ENCODE measurements at regions not wholly inside any gene's neighbourhood (a gene's known extent, or its start where the extent isn't known, plus 50 kb on each side); places are given as distances from the start of the nearest gene placed in this dataset.

DNA sequence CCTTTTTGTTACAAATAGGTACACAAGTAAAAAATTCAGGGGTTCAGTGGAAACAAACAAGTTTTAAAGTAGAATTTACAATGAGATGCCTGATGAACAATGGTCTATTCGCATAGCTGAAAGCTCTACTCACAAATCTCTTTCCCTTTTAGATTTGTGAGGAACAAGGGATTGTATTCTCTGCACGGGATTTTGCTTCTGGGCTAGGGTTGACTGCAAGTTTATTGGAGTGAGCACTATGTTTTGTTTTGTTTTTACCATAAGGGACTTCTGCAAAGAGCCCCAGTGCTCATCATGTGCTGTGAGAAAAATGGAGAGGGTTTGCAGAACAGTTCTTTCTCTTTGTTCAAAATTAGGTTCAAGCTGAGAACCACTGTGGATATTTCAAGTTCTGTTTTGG lies 160.5 kb downstream of the DLEU7 start:
- H3K79me2 ChIP-seq (ENCODE audit: control insufficient read depth, insufficient read depth, low read length) = no peaks in the 10 kb centered on the region
- H4K20me1 ChIP-seq (ENCODE audit: control insufficient read depth, insufficient read depth, low read length, poor library complexity, severe bottlenecking) = no peaks in the 10 kb centered on the region
- intact Hi-C loops (cut with micrococcal nuclease) = no loop called here
- no peaks in the 10 kb centered on the region for H3K27me3 ChIP-seq (replicated peaks in 1 of 4; ENCODE audit: control extremely low read depth in 1 of 4, control insufficient read depth in 3 of 4, insufficient read depth in 4 of 4, low read length in 3 of 4)
- no peaks in the 10 kb centered on the region for H3K36me3 ChIP-seq (replicated peaks in 1 of 2; ENCODE audit: control extremely low read depth in 1 of 2, control insufficient read depth in 1 of 2, extremely low read depth in 1 of 2, insufficient read depth in 2 of 2, low read length in 1 of 2)
- no peak overlapping the region for H3K4me3 ChIP-seq (ENCODE audit: control extremely low read depth in 1 of 5, extremely low read depth in 1 of 5, insufficient read depth in 1 of 5, low read depth in 2 of 5, low read length in 4 of 5)
- no peak overlapping the region for H3K9ac ChIP-seq (ENCODE audit: low read length)
- TF ChIP-seq CTCF (IDR thresholded peaks at IDR 0.05) (no peak), EZH2 (IDR thresholded peaks at IDR 0.05; ENCODE audit: borderline replicate concordance, insufficient read depth, low read depth, low read length, poor library complexity, severe bottlenecking) (no peak)
- POLR2A ChIA-PET = no interaction called here
- H2AFZ ChIP-seq (ENCODE audit: insufficient read depth, low read depth, low read length, poor library complexity, severe bottlenecking) = no peak overlapping the region
- Mint-ChIP-seq H3K27me3 (no peaks in the 10 kb centered on the region), H3K4me3 (no peak overlapping the region), H3K4me1 (peaks cover 23% of the 10 kb centered on the region), H3K27ac (no peak overlapping the region), H3K9me3 (ENCODE audit: insufficient read depth) (peaks cover 2% of the 10 kb centered on the region)
- peaks cover 20 to 22% of the 10 kb centered on the region in 2 donors for H3K4me1 ChIP-seq (ENCODE audit: control insufficient read depth in 2 of 2, insufficient read depth in 2 of 2, low read length in 2 of 2)
- no peak for ATAC-seq (ENCODE audit: low read depth)
- H3K27ac ChIP-seq (ENCODE audit: low read length in 2 of 2) = no peak overlapping the region
- no peaks in the 10 kb centered on the region for H3K9me3 ChIP-seq (ENCODE audit: control extremely low read depth in 1 of 3, control insufficient read depth in 2 of 3, insufficient read depth in 1 of 3, low read length in 2 of 3)
- CTCF ChIA-PET = interaction anchor here (1.2 kb wide), 1 partner anchor 229 kb away, joined by 4 read pairs; no protein-coding TSS in a partner anchor
- H3K4me2 ChIP-seq (replicated peaks; ENCODE audit: low read depth, low read length, poor library complexity, severe bottlenecking) = no peak overlapping the region
- no peak for DNase-seq
- WGBS (ENCODE audit: insufficient coverage) = no CpG with 5 or more reads among the region's 2 CpGs

- no peaks in the 10 kb centered on the region for H3K36me3 ChIP-seq (replicated peaks in 1 of 2; ENCODE audit: control extremely low read depth in 1 of 2, control insufficient read depth in 1 of 2, extremely low read depth in 1 of 2, insufficient read depth in 2 of 2, low read length in 1 of 2)
- peaks cover 2% of the 10 kb centered on the region for H3K9me3 Mint-ChIP-seq (ENCODE audit: insufficient read depth)
- H3K27me3 Mint-ChIP-seq = no peaks in the 10 kb centered on the region
- H4K20me1 ChIP-seq (ENCODE audit: control insufficient read depth, insufficient read depth, low read length, poor library complexity, severe bottlenecking) = no peaks in the 10 kb centered on the region
- intact Hi-C loops (cut with micrococcal nuclease) = no loop called here
- no CpG with 5 or more reads among the region's 3 CpGs for WGBS (ENCODE audit: insufficient coverage)
- peak overlapping the region; percentile 43 for H2AFZ ChIP-seq (ENCODE audit: insufficient read depth, low read depth, low read length, poor library complexity, severe bottlenecking)
- no peaks in the 10 kb centered on the region for H3K9me3 ChIP-seq (ENCODE audit: control extremely low read depth in 1 of 3, control insufficient read depth in 2 of 3, insufficient read depth in 1 of 3, low read length in 2 of 3)
- DNase-seq (no peak), ATAC-seq (ENCODE audit: low read depth) (no peak)
- no peak overlapping the region for H3K4me3 ChIP-seq (ENCODE audit: control extremely low read depth in 1 of 5, extremely low read depth in 1 of 5, insufficient read depth in 1 of 5, low read depth in 2 of 5, low read length in 4 of 5)
- POLR2A ChIA-PET = no interaction called here
- H3K4me1 ChIP-seq (ENCODE audit: control insufficient read depth in 2 of 2, insufficient read depth in 2 of 2, low read length in 2 of 2) = peaks cover 20 to 22% of the 10 kb centered on the region in 2 donors
- H3K4me3 Mint-ChIP-seq = no peak overlapping the region
- CTCF ChIA-PET = no interaction called here
- H3K4me1 Mint-ChIP-seq = peaks cover 23% of the 10 kb centered on the region
- no peaks in the 10 kb centered on the region for H3K27me3 ChIP-seq (replicated peaks in 1 of 4; ENCODE audit: control extremely low read depth in 1 of 4, control insufficient read depth in 3 of 4, insufficient read depth in 4 of 4, low read length in 3 of 4)
- H3K9ac ChIP-seq (ENCODE audit: low read length) = no peak overlapping the region
- peak overlapping the region; percentile 10 for H3K4me2 ChIP-seq (replicated peaks; ENCODE audit: low read depth, low read length, poor library complexity, severe bottlenecking)
- TF ChIP-seq CTCF (IDR thresholded peaks at IDR 0.05) (no peak), EZH2 (IDR thresholded peaks at IDR 0.05; ENCODE audit: borderline replicate concordance, insufficient read depth, low read depth, low read length, poor library complexity, severe bottlenecking) (no peak)
- H3K79me2 ChIP-seq (ENCODE audit: control insufficient read depth, insufficient read depth, low read length) = no peaks in the 10 kb centered on the region
- H3K27ac ChIP-seq (ENCODE audit: low read length in 2 of 2) = no peak overlapping the region
- H3K27ac Mint-ChIP-seq = peak overlapping the region; percentile 38
These were observed 159.1 kb downstream of the DLEU7 start for GRCh38 chr13:50684366-50684765.
